ENCODE measurements at regions not wholly inside any gene's neighbourhood (a gene's known extent, or its start where the extent isn't known, plus 50 kb on each side); places are given as distances from the start of the nearest gene placed in this dataset.

GRCh38 chr16:17691106-17691898, 220.5 kb upstream of the XYLT1 start:
- Mint-ChIP-seq H3K4me1 (ENCODE audit: unreplicated experiment) (peaks cover 4% of the 10 kb centered on the region), H3K27me3 (peaks cover 9% of the 10 kb centered on the region), H3K36me3 (no peaks in the 10 kb centered on the region), H3K27ac (no peak overlapping the region), H3K4me3 (no peak overlapping the region), H3K9me3 (no peaks in the 10 kb centered on the region)
- no peak for TF ChIP-seq CTCF (conservative IDR thresholded peaks at IDR 0.05)
- DNase-seq (ENCODE audit: extremely low spot score, unreplicated experiment), result no peak

GRCh38 chr16:17685447-17685846, 214.7 kb upstream of the XYLT1 start:
- H3K4me3 Mint-ChIP-seq, result no peak overlapping the region
- H3K27ac Mint-ChIP-seq, result no peak overlapping the region
- no peak for DNase-seq (ENCODE audit: extremely low spot score, unreplicated experiment)
- H3K27me3 Mint-ChIP-seq, result no peaks in the 10 kb centered on the region
- H3K9me3 Mint-ChIP-seq, result peaks cover 3% of the 10 kb centered on the region
- H3K4me1 Mint-ChIP-seq (ENCODE audit: unreplicated experiment), result no peaks in the 10 kb centered on the region
- no peak for TF ChIP-seq CTCF (conservative IDR thresholded peaks at IDR 0.05)
- no peaks in the 10 kb centered on the region for H3K36me3 Mint-ChIP-seq

- Mint-ChIP-seq H3K27ac (no peak overlapping the region), H3K36me3 (no peaks in the 10 kb centered on the region), H3K4me1 (ENCODE audit: unreplicated experiment) (no peaks in the 10 kb centered on the region), H3K9me3 (peaks cover 9% of the 10 kb centered on the region), H3K4me3 (no peak overlapping the region), H3K27me3 (no peaks in the 10 kb centered on the region)
- no peak for TF ChIP-seq CTCF (conservative IDR thresholded peaks at IDR 0.05)
- DNase-seq (ENCODE audit: extremely low spot score, unreplicated experiment), result no peak
Measured at GRCh38 chr16:17683281-17683680, 212.5 kb upstream of the XYLT1 start.

- Mint-ChIP-seq H3K27ac (no peak overlapping the region), H3K27me3 (no peaks in the 10 kb centered on the region)
- no peak for DNase-seq (ENCODE audit: extremely low spot score, unreplicated experiment)
Measured at GRCh38 chr16:17676171-17676570, 205.4 kb upstream of the XYLT1 start.

GRCh38 chr16:17668386-17668785, 197.6 kb upstream of the XYLT1 start:
- no peaks in the 10 kb centered on the region for H3K36me3 Mint-ChIP-seq
- H3K4me3 Mint-ChIP-seq, result no peak overlapping the region
- no peak for DNase-seq (ENCODE audit: extremely low spot score, unreplicated experiment)
- H3K9me3 Mint-ChIP-seq, result peaks cover 8% of the 10 kb centered on the region
- no peak for TF ChIP-seq CTCF (conservative IDR thresholded peaks at IDR 0.05)
- H3K27ac Mint-ChIP-seq, result no peak overlapping the region
- peaks cover 13% of the 10 kb centered on the region for H3K4me1 Mint-ChIP-seq (ENCODE audit: unreplicated experiment)
- H3K27me3 Mint-ChIP-seq, result no peaks in the 10 kb centered on the region

More at GRCh38 chr16:17676171-17676570, 205.4 kb upstream of the XYLT1 start:
- Mint-ChIP-seq H3K4me1 (ENCODE audit: unreplicated experiment) (no peaks in the 10 kb centered on the region), H3K9me3 (peaks cover 9% of the 10 kb centered on the region), H3K4me3 (no peak overlapping the region), H3K36me3 (no peaks in the 10 kb centered on the region)
- TF ChIP-seq CTCF (conservative IDR thresholded peaks at IDR 0.05), result no peak

Data from type B pancreatic cell (in vitro differentiated cells).